GM21381 (cell line): ENCODE measurements at regions not wholly inside any gene's neighbourhood (a gene's known extent, or its start where the extent isn't known, plus 50 kb on each side); places are given as distances from the start of the nearest gene placed in this dataset.

Source experiments
- ATAC-seq: cut with Tn5 transposase; IDR thresholded peaks from one replicate; pipeline ENCODE4 v1.9.1; 2021; ENCODE audit warnings: mild to moderate bottlenecking, moderate library complexity; ENCODE audit not compliant: unreplicated experiment

GRCh38 chr21:39029900-39030884 is 153.1 kb downstream of the PSMG1 start:
- ATAC-seq = no peak

- ATAC-seq = no peak
Observed at GRCh38 chr21:39029086-39029755, 154.0 kb downstream of the PSMG1 start.

- ATAC-seq = no peak
Observed at GRCh38 chr21:39025198-39025597, 158.1 kb downstream of the PSMG1 start.

GRCh38 chr21:39024538-39024937 is 158.7 kb downstream of the PSMG1 start:
- no peak for ATAC-seq

DNA sequence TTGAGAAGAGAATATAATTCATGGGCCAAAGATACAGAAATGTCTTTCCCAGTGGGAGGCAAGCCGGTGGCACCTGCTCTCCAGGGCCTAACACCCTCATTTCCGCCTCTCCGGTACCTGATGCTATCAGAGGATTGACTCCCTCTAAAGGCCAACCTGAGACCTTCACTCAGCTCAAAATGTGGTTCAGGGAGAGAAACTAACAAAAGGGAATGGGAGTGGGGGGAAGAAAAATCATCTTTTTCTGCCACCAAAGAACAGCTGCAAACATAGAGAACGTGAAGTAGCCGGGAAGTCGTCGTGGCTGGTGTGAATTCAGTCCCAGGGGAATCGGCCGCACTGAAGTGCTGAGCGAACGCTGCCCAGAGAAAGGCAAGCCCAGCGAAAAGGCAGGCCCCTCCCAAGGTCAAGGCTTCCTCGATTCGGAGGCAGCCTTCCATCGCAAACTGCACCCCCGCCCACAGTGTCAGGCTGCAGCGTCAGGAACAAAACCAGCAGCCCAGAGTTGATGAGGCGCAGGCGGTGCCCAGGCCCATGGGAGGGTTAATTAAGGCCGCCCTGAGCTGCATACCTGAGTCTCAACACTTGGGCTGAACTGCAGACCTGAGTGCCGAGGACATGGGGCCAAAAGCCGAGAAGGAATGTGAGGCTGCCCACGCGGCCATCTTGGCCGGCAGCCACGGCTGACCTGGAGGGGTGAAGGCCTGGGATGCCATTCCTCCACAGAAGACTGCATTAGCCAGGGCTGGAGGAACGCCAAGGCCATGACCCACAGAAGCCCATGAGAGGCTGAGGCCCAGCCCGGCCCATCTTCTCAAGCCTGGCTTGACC is 160.2 kb downstream of the PSMG1 start:
- ATAC-seq = no peak

DNA sequence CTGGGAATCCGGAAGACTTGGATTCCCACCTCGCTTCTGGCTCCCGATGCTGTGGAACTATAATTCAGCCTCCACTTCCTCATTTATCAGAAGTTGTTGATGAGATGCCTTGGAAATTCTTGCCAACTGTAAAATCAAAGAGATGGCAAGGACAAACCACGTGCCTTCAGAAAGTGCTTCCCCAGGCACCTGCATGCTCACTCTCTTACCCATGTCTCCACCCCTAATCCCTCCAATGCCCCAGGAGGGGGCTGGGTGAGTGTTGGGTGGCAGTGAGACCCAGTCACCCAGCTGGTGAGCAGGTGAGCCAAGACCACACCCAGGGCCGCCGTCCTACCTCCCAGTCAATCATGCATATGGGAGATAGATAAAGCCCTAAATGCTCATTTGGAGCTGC is 160.8 kb downstream of the PSMG1 start:
- ATAC-seq = no peak

DNA sequence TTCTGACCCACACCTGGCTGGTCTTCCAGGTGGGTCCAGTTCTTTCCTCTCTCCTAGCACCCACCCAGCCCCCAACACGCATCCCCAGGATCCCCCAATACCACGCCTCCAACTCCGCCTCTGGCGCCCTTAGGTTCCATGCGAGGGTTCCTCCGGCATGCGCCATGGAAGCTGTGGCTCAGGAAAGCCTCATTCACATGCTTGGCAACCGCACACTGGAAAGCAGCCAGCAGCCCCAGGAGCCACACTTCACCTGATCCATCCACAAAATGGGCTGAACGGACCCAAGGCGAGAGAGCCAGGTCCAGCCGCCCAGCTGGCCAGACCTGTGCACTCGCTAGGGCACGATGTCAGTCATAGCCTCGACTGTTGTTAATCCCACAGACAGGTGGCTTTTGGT is 161.2 kb downstream of the PSMG1 start:
- no peak for ATAC-seq

DNA sequence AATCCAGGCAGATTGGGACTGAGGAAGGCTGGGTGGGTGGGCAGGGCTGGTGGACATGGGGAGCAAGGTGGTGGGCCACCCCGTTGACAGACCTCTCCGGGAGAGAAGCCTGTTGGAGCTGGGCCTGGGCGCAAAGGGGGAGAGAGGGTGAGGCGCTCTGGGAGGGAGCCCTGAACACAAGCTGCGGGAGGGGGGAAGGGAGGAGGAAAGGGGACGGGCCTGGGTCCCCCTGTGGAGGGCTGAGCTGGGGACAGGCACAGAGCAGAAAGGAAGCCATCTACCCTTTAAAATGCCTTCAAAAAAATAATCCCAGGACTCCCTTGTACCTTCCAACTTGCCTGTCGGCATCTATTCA is 161.8 kb downstream of the PSMG1 start:
- no peak for ATAC-seq

- ATAC-seq = no peak
Observed at GRCh38 chr21:39020751-39021477, 162.3 kb downstream of the PSMG1 start.

GRCh38 chr21:39018730-39019129 is 164.5 kb downstream of the PSMG1 start:
- no peak for ATAC-seq

GRCh38 chr21:39016740-39017315 is 166.4 kb downstream of the PSMG1 start:
- peak; percentile 97 for ATAC-seq

DNA sequence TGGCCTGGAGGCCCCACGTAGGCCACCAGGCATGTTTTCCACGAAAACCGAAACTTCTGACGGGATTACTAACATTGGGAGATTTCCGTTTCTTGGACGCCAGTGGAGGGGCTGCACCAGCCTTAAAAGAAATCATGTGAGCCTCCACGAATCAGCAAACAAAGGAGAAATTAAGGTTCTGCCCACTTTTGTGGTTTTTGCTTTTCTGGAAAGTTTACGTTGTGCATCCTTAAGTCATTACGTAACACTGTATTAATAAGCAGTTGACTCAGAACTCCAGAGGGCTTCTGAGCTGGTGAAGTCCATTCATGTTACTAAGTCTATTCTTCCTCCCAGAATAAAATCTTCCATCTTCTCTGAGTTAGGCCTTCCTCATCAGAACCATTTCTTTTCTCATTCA is 168.5 kb downstream of the PSMG1 start:
- ATAC-seq = no peak

DNA sequence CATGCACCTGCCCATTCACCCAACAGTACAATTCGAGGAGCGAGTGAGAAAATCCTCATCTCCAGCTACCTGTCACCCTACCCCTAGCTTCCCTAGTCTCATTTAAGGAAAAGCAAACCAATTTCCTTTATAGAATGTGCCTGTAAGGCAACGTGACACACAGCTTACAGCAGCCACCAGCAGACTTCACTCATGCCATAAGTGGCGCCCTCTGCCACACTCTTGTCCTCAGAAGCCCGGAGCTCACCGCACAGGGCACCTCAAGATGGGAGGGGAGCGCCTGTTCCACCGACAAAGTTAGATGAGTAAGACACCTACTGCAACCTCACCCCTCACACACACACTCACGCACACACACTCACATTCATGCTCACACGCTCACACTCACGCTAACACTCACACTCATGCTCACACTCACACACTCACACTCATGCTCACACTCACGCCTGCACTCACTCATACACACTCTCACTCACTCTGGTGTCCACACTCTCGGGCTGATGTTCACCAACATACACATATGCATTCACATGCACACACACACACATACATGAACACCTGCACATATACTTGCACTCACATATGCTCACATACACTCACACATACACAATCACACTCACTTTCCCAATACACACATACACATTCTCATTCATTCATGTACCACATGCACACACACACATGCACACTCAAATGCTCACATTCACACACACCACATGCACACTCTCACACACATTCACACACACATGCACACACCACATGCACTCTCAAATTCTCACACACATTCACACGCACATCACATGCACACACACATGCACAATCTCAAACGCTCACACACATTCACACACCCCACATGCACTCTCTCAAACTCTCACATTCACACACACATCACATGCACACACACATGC is 170.7 kb downstream of the PSMG1 start:
- no peak for ATAC-seq

DNA sequence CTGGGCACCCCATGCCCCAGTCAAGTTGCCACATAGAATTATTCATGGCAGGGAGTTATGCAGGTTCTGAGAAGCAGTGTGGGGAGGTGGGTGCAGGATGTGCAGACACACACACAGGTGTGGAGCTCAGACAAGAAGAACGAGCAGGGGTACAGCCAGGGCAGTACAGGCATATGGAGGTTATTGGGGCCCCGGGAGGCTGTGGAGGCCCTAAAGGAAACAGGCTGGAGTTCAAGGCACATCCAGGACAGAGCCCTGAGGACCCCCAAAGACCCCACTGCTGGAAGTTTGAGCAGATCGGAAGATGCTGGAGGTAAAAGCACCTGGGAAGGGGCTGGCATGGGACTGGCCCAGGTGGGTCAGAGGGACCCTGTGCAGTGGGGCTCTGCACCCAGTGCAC is 171.3 kb downstream of the PSMG1 start:
- no peak for ATAC-seq

GRCh38 chr21:39010629-39011404 is 172.4 kb downstream of the PSMG1 start:
- no peak for ATAC-seq

- no peak for ATAC-seq
Observed at GRCh38 chr21:39009587-39010225, 173.5 kb downstream of the PSMG1 start.

DNA sequence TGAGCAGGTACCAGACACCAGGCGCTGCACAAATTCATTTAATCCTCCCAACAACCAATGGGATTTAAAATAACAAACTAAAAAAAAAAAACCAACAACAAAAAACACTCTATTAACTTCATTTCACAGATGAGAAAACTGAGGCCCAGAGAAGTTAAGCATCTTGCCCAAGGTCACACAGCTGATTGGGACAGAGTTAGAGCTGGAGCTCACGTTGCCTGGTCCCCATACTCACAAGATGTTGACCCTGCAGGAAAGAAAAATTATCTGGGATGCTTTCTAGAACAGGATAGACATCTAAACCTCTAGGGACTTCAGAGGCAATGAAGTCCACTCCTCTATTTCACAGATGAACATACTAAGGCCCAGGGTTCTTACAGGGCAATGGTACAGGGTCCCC is 175.3 kb downstream of the PSMG1 start:
- no peak for ATAC-seq

DNA sequence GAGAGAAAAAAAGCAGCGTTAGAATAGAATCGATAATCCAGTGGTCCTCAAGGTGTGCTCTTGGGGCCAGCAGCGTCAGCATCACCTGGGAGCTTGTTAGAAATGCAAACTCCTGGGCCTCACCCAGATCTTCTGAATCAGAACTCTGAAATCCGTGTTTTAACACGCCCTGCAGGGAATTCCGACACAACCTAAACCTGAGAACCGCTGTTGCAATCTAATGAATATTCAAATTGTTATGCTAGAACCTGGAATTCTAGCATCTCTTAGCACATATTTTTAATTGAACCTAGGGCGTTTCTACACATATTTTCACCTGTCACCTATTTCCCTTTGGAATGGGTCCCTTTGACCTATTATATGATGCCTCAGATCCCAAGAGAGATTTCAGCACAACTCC is 175.7 kb downstream of the PSMG1 start:
- ATAC-seq = no peak
